ENCODE measurements at regions not wholly inside any gene's neighbourhood (a gene's known extent, or its start where the extent isn't known, plus 50 kb on each side); places are given as distances from the start of the nearest gene placed in this dataset.

DNA sequence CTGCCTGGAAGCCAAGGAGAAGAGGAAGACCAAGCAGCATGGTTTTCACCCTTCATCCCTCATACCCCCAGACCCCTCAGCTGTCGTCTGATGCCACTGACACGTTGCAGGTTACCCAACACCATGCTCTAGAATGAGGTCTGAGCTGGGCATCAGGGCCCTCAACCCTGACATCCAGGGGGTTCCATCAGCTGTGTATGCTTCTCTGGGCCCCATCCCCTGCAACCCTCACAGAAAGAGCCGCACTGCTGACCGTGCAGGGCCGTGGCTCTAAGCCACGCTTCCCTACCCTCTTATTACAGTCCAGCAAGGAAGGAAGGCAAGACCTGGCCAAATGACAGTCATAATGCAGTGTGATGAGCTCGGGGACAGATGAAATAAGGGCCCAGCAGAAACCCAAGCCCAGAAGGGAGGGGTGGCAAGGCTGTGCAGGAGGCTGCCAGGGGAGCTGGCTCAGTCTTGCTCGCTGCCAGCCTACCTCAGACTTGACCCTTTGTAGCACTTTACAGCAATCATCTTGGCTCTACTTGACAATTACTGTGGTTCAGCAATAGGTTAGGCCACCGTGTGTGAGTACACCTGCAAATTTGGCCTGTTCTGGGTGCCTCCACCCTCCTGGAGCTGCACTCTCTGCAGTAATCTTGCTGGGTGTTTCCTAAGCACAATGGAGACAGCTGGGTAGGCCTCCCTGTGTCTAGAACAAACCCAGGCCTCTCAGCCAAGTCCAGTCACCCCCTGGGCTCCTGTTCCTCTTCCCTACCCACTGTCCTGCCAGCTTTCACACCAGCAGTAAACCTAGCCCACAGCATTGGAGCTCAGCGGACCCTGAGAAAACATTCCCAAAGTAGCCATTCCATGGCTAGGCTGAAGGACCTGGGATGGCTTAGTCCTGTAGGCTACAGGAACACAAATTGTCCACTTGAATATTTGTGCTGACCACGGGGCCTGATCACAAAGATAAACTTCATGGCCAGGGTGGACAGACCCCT, 115.3 kb upstream of the NEO1 start:
- H3K36me3 Mint-ChIP-seq (ENCODE audit: unreplicated experiment): no peaks in the 10 kb centered on the region
- no peaks in the 10 kb centered on the region for H3K9me3 Mint-ChIP-seq (ENCODE audit: unreplicated experiment)
- H3K4me1 Mint-ChIP-seq (ENCODE audit: unreplicated experiment): no peaks in the 10 kb centered on the region
- H3K27me3 Mint-ChIP-seq (ENCODE audit: unreplicated experiment): peaks cover 23% of the 10 kb centered on the region
- TF ChIP-seq, protein P1, sequence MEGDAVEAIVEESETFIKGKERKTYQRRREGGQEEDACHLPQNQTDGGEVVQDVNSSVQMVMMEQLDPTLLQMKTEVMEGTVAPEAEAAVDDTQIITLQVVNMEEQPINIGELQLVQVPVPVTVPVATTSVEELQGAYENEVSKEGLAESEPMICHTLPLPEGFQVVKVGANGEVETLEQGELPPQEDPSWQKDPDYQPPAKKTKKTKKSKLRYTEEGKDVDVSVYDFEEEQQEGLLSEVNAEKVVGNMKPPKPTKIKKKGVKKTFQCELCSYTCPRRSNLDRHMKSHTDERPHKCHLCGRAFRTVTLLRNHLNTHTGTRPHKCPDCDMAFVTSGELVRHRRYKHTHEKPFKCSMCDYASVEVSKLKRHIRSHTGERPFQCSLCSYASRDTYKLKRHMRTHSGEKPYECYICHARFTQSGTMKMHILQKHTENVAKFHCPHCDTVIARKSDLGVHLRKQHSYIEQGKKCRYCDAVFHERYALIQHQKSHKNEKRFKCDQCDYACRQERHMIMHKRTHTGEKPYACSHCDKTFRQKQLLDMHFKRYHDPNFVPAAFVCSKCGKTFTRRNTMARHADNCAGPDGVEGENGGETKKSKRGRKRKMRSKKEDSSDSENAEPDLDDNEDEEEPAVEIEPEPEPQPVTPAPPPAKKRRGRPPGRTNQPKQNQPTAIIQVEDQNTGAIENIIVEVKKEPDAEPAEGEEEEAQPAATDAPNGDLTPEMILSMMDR (IDR thresholded peaks at IDR 0.05): no peak
- no peak overlapping the region for H3K4me3 Mint-ChIP-seq (ENCODE audit: unreplicated experiment)
- DNase-seq (ENCODE audit: extremely low spot score, unreplicated experiment): peak; percentile 76
- no peak overlapping the region for H3K27ac Mint-ChIP-seq (ENCODE audit: unreplicated experiment)

DNA sequence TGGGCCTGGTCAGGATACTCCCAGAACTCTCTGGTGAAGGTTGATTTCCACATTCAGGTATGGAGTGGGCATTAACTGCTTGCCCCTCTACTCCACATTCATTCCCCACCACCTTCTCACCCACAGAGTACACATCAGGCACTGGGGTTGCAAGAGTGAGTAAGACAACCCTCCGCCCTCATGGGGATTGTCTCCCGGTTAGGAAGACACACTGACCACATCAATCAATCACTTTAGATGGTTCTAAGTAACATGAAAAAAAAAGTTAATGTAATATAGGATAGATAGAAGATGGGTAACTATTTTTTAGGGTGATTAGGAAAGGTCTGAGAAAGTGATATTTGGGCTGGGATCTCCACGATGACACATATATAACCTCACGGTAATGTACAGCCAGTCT, 116.0 kb upstream of the NEO1 start:
- peak; percentile 34 for DNase-seq (ENCODE audit: extremely low spot score, unreplicated experiment)
- no peaks in the 10 kb centered on the region for H3K4me1 Mint-ChIP-seq (ENCODE audit: unreplicated experiment)

DNA sequence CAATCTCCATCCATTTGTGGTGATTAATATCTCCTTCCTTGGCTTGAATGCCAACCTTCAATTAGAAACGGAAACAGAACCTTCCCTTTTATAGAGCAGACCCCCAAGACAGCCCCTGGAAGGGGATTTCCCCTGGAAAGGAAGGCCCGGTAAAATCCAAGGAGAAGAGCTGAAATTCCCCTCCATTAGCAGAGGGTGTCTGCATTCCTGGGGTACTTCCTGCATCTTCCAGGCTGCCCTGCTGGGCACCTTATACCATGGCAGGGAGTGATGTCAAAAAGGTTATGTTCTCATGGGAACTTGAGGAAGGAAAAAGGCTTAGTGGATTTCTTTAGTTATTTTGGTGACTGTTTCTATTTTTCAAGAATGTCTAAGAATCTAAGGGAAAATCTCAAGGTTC, 116.7 kb upstream of the NEO1 start:
- no peaks in the 10 kb centered on the region for H3K4me1 Mint-ChIP-seq (ENCODE audit: unreplicated experiment)
- DNase-seq (ENCODE audit: extremely low spot score, unreplicated experiment): no peak
- H3K9me3 Mint-ChIP-seq (ENCODE audit: unreplicated experiment): no peaks in the 10 kb centered on the region
- H3K27ac Mint-ChIP-seq (ENCODE audit: unreplicated experiment): no peak overlapping the region
- H3K27me3 Mint-ChIP-seq (ENCODE audit: unreplicated experiment): peaks cover 25% of the 10 kb centered on the region
- no peaks in the 10 kb centered on the region for H3K36me3 Mint-ChIP-seq (ENCODE audit: unreplicated experiment)
- TF ChIP-seq, protein P1 (IDR thresholded peaks at IDR 0.05): no peak
- no peak overlapping the region for H3K4me3 Mint-ChIP-seq (ENCODE audit: unreplicated experiment)

More for the DNA sequence above, 116.0 kb upstream of the NEO1 start:
- peaks cover 27% of the 10 kb centered on the region for H3K27me3 Mint-ChIP-seq (ENCODE audit: unreplicated experiment)
- H3K9me3 Mint-ChIP-seq (ENCODE audit: unreplicated experiment): no peaks in the 10 kb centered on the region
- no peak overlapping the region for H3K27ac Mint-ChIP-seq (ENCODE audit: unreplicated experiment)
- TF ChIP-seq, protein P1 (IDR thresholded peaks at IDR 0.05): no peak
- no peaks in the 10 kb centered on the region for H3K36me3 Mint-ChIP-seq (ENCODE audit: unreplicated experiment)
- H3K4me3 Mint-ChIP-seq (ENCODE audit: unreplicated experiment): no peak overlapping the region

DNA sequence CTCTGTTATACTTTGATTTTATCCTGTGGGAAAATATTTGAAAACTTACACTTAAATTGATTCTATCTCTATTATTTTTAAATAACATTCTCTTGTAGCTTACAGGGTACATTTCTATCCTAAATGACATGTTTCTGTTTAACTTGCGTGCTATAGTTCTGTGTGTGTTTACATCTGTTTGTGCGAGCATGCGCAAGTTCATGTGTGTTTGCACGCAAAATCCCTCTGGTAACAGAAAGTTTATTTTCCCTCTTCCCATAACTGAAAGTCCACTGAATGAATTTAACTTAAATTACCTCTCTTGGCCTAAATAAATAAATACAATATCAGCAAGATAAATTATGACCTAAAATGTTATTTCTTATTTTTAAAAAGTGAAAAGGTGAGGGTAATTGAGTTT, 117.3 kb upstream of the NEO1 start:
- H3K27me3 Mint-ChIP-seq (ENCODE audit: unreplicated experiment): peaks cover 31% of the 10 kb centered on the region
- no peak for DNase-seq (ENCODE audit: extremely low spot score, unreplicated experiment)
- H3K36me3 Mint-ChIP-seq (ENCODE audit: unreplicated experiment): no peaks in the 10 kb centered on the region
- no peak overlapping the region for H3K4me3 Mint-ChIP-seq (ENCODE audit: unreplicated experiment)
- no peaks in the 10 kb centered on the region for H3K4me1 Mint-ChIP-seq (ENCODE audit: unreplicated experiment)
- no peaks in the 10 kb centered on the region for H3K9me3 Mint-ChIP-seq (ENCODE audit: unreplicated experiment)
- TF ChIP-seq, protein P1 (IDR thresholded peaks at IDR 0.05): no peak
- no peak overlapping the region for H3K27ac Mint-ChIP-seq (ENCODE audit: unreplicated experiment)

DNA sequence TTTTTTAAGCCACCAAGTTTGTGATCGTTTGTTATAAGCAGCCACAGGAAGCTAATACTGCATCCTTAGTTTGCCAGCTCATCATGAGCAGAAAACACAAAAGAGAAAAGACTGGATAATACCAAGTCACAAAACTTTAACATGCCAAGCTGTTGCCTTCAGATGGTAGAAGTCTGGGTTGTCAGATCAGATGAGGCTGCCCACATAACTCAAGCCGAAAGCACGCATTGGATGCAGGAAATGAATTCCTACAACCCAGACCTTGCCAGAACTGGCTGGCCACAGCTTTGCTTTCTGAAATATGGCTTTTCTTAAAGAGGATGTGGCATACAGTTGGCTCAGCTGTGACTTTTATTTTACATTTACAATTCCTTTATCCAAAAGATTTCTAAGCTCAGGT, 118.3 kb upstream of the NEO1 start:
- no peak overlapping the region for H3K27ac Mint-ChIP-seq (ENCODE audit: unreplicated experiment)
- H3K27me3 Mint-ChIP-seq (ENCODE audit: unreplicated experiment): peaks cover 38% of the 10 kb centered on the region
- DNase-seq (ENCODE audit: extremely low spot score, unreplicated experiment): peak; percentile 21
- no peaks in the 10 kb centered on the region for H3K9me3 Mint-ChIP-seq (ENCODE audit: unreplicated experiment)
- TF ChIP-seq, protein P1 (IDR thresholded peaks at IDR 0.05): no peak
- no peaks in the 10 kb centered on the region for H3K36me3 Mint-ChIP-seq (ENCODE audit: unreplicated experiment)
- H3K4me1 Mint-ChIP-seq (ENCODE audit: unreplicated experiment): no peaks in the 10 kb centered on the region
- no peak overlapping the region for H3K4me3 Mint-ChIP-seq (ENCODE audit: unreplicated experiment)

All from osteocyte (in vitro differentiated cells).